ENCODE measurements at regions not wholly inside any gene's neighbourhood (a gene's known extent, or its start where the extent isn't known, plus 50 kb on each side); places are given as distances from the start of the nearest gene placed in this dataset.

GRCh38 chr2:52717836-52718235 is 1049.8 kb upstream of the CHAC2 start:
- Histone ChIP-seq H3K4me3 (no peak overlapping the region), H3K9me3 (no peaks in the 10 kb centered on the region), H3K27ac (no peak overlapping the region), H3K27me3 (no peaks in the 10 kb centered on the region), H3K36me3 (no peaks in the 10 kb centered on the region), H3K4me1 (no peaks in the 10 kb centered on the region)
- 47 to 50% methylated on average over 2 to 3 of the region's 3 CpGs for WGBS, 2 donors (ENCODE audit: low coverage in 1 of 2)
- in situ Hi-C loops (cut with MboI; ENCODE audit: low pct_ligation_motif_present in 1 of 4, low pct_unique_long_range_greater_than_20kb in 1 of 4, low sequenced_read_pairs in 3 of 4) (no loop called here), intact Hi-C loops (cut with DNase I; ENCODE audit: low total_unique reads) (no loop called here)
- TF ChIP-seq POLR2AphosphoS5 (IDR thresholded peaks at IDR 0.05): no peak
- no peak for TF ChIP-seq POLR2A (IDR thresholded peaks at IDR 0.05)
- no peak for TF ChIP-seq EP300 (IDR thresholded peaks at IDR 0.05; ENCODE audit: low read depth)
- TF ChIP-seq CTCF (IDR thresholded peaks at IDR 0.05): no peak
- no peak for DNase-seq

GRCh38 chr2:52710810-52711618 is 1056.6 kb upstream of the CHAC2 start:
- no peaks in the 10 kb centered on the region for H3K9me3 ChIP-seq
- H3K36me3 ChIP-seq: no peaks in the 10 kb centered on the region
- no peak overlapping the region for H3K4me3 ChIP-seq
- intact Hi-C loops (cut with DNase I; ENCODE audit: low total_unique reads) (no loop called here), in situ Hi-C loops (cut with MboI; ENCODE audit: low pct_ligation_motif_present in 1 of 4, low pct_unique_long_range_greater_than_20kb in 1 of 4, low sequenced_read_pairs in 3 of 4) (no loop called here)
- 55 to 68% methylated on average over 4 to 5 of the region's 5 CpGs for WGBS, 2 donors (ENCODE audit: low coverage in 1 of 2)
- no peak for TF ChIP-seq CTCF (IDR thresholded peaks at IDR 0.05)
- no peak for TF ChIP-seq POLR2A (IDR thresholded peaks at IDR 0.05)
- no peak for TF ChIP-seq EP300 (IDR thresholded peaks at IDR 0.05; ENCODE audit: low read depth)
- no peak for TF ChIP-seq POLR2AphosphoS5 (IDR thresholded peaks at IDR 0.05)
- DNase-seq: no peak
- no peak overlapping the region for H3K27ac ChIP-seq
- no peaks in the 10 kb centered on the region for H3K4me1 ChIP-seq
- no peaks in the 10 kb centered on the region for H3K27me3 ChIP-seq

- no peak for TF ChIP-seq POLR2A (IDR thresholded peaks at IDR 0.05)
- no peak for TF ChIP-seq CTCF (IDR thresholded peaks at IDR 0.05)
- TF ChIP-seq POLR2AphosphoS5 (IDR thresholded peaks at IDR 0.05): no peak
- TF ChIP-seq EP300 (IDR thresholded peaks at IDR 0.05; ENCODE audit: low read depth): no peak
- DNase-seq: no peak
- intact Hi-C loops (cut with DNase I; ENCODE audit: low total_unique reads): no loop called here
- Histone ChIP-seq H3K27me3 (no peaks in the 10 kb centered on the region), H3K36me3 (no peaks in the 10 kb centered on the region), H3K4me3 (no peak overlapping the region), H3K27ac (no peak overlapping the region), H3K9me3 (no peaks in the 10 kb centered on the region), H3K4me1 (no peaks in the 10 kb centered on the region)
- in situ Hi-C loops (cut with MboI; ENCODE audit: low pct_ligation_motif_present in 1 of 4, low pct_unique_long_range_greater_than_20kb in 1 of 4, low sequenced_read_pairs in 3 of 4): no loop called here
Observed at GRCh38 chr2:52704251-52704650, 1063.4 kb upstream of the CHAC2 start.

GRCh38 chr2:52703004-52703403 is 1064.6 kb upstream of the CHAC2 start:
- no peaks in the 10 kb centered on the region for H3K27me3 ChIP-seq
- intact Hi-C loops (cut with DNase I; ENCODE audit: low total_unique reads): no loop called here
- no peak for DNase-seq
- no peaks in the 10 kb centered on the region for H3K36me3 ChIP-seq
- WGBS, 2 donors (ENCODE audit: low coverage in 1 of 2): 72 to 78% methylated on average over 4 of the region's 4 CpGs
- no peak overlapping the region for H3K27ac ChIP-seq
- no peak for TF ChIP-seq EP300 (IDR thresholded peaks at IDR 0.05; ENCODE audit: low read depth)
- TF ChIP-seq POLR2AphosphoS5 (IDR thresholded peaks at IDR 0.05): no peak
- TF ChIP-seq CTCF (IDR thresholded peaks at IDR 0.05): no peak
- TF ChIP-seq POLR2A (IDR thresholded peaks at IDR 0.05): no peak
- no peaks in the 10 kb centered on the region for H3K9me3 ChIP-seq
- in situ Hi-C loops (cut with MboI; ENCODE audit: low pct_ligation_motif_present in 1 of 4, low pct_unique_long_range_greater_than_20kb in 1 of 4, low sequenced_read_pairs in 3 of 4): no loop called here
- H3K4me3 ChIP-seq: no peak overlapping the region
- H3K4me1 ChIP-seq: no peaks in the 10 kb centered on the region

Measured in transverse colon (tissue), 4 donors.